ENCODE measurements at regions not wholly inside any gene's neighbourhood (a gene's known extent, or its start where the extent isn't known, plus 50 kb on each side); places are given as distances from the start of the nearest gene placed in this dataset.

GRCh38 chr7:3217166-3217565 is 83.9 kb upstream of the SDK1 start:
- peak; percentile 79 to 98 (median 95) for ATAC-seq
- intact Hi-C loops (cut with DNase I), result no loop called here

DNA sequence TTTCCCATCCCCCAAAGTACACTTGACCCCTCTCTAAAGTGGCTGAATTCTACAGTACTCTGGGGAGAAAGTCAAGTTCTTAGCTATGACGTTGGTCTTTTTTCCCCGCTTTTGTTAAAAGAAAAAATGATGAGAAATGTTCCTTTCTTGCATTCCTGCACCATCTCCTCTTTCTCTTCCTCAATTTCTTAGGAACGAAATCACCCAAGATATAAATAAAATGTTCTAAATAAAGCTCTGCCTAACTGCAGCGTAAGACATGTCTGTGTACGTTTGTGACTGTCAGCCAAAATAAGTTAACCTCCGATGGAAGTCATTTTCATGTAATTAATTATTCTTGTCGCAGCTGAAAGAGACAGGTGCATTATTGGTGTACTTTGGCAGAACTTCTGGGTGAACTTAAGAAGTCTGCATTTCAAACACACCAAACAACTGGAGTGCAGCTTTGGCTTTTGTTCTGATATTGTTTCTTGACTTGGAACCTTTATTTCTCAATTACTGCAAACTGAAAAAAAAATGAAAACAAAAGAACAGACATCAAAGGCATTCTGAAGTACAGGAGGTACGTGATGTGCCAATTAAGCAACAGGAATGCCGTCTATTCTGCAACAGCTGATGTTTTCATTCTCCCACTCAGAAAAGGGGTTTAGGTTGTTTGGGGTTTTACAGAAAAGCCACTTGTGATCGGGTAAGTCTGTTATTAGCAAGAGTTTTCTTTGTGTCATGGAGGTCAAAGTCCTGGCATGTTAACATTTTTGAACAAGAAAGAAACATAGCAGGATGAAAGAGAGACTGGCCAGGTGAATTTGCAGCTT is 82.4 kb upstream of the SDK1 start:
- ATAC-seq (peak in 2 of 8 donors; percentile 33 to 35), DNase-seq (no peak)
- H3K36me3 ChIP-seq, result no peaks in the 10 kb centered on the region
- no peak overlapping the region for H3K4me3 ChIP-seq
- 22 to 25% methylated on average over 10 of the region's 10 CpGs for WGBS, 2 donors
- H3K9me3 ChIP-seq, result no peaks in the 10 kb centered on the region
- H3K4me1 ChIP-seq, result peaks cover 0 to 34% (median 14%) of the 10 kb centered on the region in 9 donors
- peak overlapping the region in 2 of 10 donors; percentile 10 to 16 for H3K27ac ChIP-seq
- intact Hi-C loops (cut with DNase I), result no loop called here
- H3K27me3 ChIP-seq, result no peaks in the 10 kb centered on the region
- TF ChIP-seq, protein P1, sequence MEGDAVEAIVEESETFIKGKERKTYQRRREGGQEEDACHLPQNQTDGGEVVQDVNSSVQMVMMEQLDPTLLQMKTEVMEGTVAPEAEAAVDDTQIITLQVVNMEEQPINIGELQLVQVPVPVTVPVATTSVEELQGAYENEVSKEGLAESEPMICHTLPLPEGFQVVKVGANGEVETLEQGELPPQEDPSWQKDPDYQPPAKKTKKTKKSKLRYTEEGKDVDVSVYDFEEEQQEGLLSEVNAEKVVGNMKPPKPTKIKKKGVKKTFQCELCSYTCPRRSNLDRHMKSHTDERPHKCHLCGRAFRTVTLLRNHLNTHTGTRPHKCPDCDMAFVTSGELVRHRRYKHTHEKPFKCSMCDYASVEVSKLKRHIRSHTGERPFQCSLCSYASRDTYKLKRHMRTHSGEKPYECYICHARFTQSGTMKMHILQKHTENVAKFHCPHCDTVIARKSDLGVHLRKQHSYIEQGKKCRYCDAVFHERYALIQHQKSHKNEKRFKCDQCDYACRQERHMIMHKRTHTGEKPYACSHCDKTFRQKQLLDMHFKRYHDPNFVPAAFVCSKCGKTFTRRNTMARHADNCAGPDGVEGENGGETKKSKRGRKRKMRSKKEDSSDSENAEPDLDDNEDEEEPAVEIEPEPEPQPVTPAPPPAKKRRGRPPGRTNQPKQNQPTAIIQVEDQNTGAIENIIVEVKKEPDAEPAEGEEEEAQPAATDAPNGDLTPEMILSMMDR (IDR thresholded peaks at IDR 0.05), result no peak

More at GRCh38 chr7:3217166-3217565, 83.9 kb upstream of the SDK1 start:
- Histone ChIP-seq H3K9me3 (no peaks in the 10 kb centered on the region), H3K4me3 (no peak overlapping the region), H3K36me3 (no peaks in the 10 kb centered on the region), H3K27me3 (no peaks in the 10 kb centered on the region), H3K27ac (peak overlapping the region in 5 of 10 donors; percentile 15 to 52 (median 39)), H3K4me1 (peaks cover 0 to 34% (median 14%) of the 10 kb centered on the region in 9 donors)
- DNase-seq, result peak; percentile 45 to 68
- 39 to 41% methylated on average over 3 of the region's 3 CpGs for WGBS, 2 donors
- TF ChIP-seq, protein P1 (IDR thresholded peaks at IDR 0.05), result no peak

GRCh38 chr7:3229904-3230470 is 71.1 kb upstream of the SDK1 start:
- H3K36me3 ChIP-seq, result no peaks in the 10 kb centered on the region
- no peak for DNase-seq
- no peak overlapping the region for H3K27ac ChIP-seq
- intact Hi-C loops (cut with DNase I), result no loop called here
- H3K4me1 ChIP-seq, result no peaks in the 10 kb centered on the region
- peaks cover 0 to 11% (median 2%) of the 10 kb centered on the region in 11 donors for H3K9me3 ChIP-seq
- no peak overlapping the region for H3K4me3 ChIP-seq
- TF ChIP-seq, protein P1 (IDR thresholded peaks at IDR 0.05), result no peak
- WGBS, 2 donors, result 64% methylated on average over 7 of the region's 7 CpGs
- H3K27me3 ChIP-seq, result no peaks in the 10 kb centered on the region
- no peak for ATAC-seq

DNA sequence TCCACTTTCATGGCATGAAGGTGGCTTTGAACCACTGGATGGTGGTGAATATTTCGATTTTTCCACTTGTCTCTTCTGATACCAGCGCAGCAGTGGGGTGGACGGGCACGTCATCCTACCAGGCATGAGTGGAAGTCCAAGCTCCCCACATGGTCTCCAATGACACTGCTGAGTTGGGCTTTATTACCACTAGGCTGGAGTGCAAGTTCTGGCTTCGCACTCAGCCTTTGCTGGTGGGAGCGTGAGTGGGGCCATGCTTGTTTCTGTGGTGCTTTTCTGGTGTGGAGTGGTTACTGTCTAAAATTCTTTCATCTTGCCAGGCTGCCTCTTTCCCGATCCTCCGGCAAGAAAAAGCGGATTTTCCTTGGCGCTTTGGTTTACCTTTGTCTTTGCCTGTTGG is 70.1 kb upstream of the SDK1 start:
- TF ChIP-seq, protein P1 (IDR thresholded peaks at IDR 0.05), result no peak
- DNase-seq (no peak), ATAC-seq (no peak)
- no peak overlapping the region for H3K4me3 ChIP-seq
- H3K27ac ChIP-seq, result no peak overlapping the region
- no peaks in the 10 kb centered on the region for H3K27me3 ChIP-seq
- H3K36me3 ChIP-seq, result no peaks in the 10 kb centered on the region
- H3K9me3 ChIP-seq, result peaks cover 0 to 14% (median 3%) of the 10 kb centered on the region in 11 donors
- WGBS, 2 donors, result 89 to 97% methylated on average over 10 of the region's 10 CpGs
- intact Hi-C loops (cut with DNase I), result no loop called here
- no peaks in the 10 kb centered on the region for H3K4me1 ChIP-seq
